ENCODE measurements at regions not wholly inside any gene's neighbourhood (a gene's known extent, or its start where the extent isn't known, plus 50 kb on each side); places are given as distances from the start of the nearest gene placed in this dataset.

DNA sequence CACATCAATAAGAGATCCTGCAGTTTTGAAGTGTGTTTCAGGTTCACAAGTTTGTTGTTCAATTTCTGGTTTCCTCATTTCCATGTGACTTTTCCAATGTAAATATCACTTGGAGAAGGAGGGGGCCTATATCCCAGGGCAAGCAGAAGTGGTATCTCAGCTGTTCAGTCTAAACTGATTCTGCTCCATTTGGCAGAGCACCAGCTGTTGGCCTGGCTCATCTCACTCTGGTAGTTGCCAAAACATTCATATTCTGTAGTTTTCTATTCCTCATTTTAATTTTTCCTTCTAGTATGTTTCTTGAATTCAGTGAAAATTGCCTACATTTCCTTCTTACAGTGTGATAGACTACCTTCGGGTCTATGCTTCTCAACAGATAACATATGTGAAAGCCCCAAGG, 101.8 kb upstream of the TAC1 start:
- no peak for DNase-seq (ENCODE audit: low read depth)

DNA sequence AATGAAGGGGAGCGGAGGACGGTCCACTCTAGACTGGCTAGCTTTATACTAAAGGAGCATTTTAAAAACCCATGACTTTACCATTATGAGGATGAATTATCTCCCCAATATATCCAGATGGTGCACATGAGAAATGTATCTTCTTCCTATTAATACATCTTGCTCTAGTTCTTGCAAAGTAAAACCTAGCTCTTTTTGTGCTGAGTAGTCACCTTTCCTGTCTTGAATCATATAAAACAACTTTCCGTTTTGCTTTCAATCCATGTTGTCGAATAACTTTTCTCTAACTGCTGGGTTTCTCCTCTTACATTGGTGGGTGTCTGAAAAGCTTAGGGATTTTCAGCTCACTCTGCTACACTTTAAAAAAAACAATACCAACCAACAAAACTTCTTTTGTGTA, 96.3 kb upstream of the TAC1 start:
- DNase-seq (ENCODE audit: low read depth): no peak

DNA sequence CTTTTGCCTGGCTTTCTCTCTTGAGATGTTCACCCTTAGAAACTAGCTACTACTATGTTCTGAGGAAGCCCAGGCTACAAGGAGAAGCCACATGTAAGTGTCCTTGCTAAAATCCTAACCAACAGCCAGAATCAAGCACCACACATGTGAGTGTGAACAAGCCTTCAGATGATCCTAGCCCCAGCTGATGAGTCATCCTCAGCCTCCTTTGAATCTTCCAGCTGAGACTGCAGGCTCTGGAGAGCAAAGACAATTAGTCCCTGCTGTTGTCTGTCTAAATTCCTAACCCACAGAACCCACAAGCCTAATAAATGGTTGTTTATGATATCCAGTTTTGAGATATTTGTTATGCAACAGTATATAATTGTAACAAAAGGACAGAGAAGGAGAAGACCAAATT, 92.8 kb upstream of the TAC1 start:
- no peak for DNase-seq (ENCODE audit: low read depth)

DNA sequence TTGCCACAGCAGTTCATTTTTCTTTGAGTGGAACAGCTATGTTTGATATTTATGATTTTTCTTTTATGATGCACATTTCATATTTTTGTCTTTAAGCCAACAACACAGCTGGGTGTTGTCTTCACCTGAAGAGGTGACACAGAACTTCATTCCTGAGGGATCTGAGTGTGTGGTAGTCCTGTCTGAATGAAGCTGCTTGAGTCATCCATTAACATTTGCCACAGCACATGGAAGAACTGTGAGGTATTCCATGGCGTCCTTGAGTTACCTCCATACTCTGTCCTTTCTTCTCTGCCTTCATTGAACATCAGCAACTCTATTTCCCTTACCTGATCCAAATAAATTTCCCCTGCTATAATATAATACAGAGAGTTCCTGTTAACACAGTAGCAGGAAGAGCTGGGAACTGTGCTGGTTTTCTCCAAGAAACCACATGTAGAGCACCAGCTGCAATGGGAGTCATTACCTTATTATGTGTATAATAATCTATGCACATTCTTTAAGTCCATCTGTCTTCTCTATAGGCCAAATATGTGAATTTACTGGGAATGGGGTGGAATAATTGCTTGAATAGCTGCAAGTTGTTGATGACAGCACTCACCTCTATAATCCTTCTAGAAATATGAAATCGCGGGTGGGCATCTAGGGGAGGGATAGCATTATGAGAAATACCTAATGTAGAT, 72.4 kb upstream of the TAC1 start:
- no peak for DNase-seq (ENCODE audit: low read depth)

DNA sequence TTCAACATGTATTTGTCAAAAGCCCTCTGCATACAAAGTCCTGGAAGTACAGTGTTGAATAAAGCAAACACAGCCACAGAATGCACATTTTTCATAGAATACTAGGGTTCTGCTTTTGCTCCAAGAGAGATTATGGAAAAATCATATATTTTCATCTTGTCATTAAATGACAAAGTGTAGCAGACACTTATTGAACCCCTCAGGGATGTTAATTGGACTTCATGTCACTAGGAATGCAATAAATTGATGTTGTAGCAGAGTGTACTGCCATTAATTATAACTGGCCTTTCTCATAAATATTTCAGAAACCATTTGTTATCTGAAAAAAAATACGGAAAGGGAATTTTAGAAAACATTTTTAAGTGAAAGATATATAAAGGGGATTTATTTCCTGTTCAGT, 64.5 kb upstream of the TAC1 start:
- no peak for DNase-seq (ENCODE audit: low read depth)

DNA sequence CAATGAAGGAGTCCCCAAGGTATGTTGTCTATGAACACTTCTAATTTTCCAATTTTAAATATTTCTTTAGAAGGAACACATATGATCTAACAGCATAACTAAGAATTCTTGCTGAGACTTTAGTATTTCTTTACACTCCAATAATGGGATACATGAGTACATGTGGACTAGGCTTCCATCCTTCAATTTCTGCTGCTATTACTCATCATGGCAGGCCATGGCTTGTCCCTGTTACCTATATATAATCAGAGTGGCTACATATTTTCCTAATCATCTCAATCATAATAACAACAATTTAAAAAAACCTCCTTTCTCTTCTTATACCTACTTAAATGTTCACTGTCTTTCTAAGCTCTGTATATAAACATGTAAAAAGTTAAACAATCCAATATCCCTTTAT, 60.3 kb upstream of the TAC1 start:
- no peak for DNase-seq (ENCODE audit: low read depth)

DNA sequence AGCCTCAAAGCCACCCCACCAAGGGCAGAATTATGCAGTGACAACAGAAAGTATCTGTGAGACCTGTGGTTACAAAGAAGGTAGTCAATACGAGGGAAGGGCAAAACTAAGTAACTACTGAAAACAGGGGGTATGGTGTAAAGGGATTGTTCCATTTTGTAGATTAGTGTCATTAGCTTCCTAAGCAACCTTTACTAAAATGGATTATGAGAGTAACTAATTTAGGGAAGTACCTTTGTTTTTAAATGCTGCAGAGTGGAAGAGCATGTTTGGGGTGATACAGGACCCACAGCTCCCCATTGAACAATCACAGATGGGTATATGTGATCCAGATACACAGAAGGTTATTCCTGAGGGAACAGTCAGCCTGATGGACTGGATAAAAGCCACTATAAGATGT, 51.3 kb upstream of the TAC1 start:
- DNase-seq (ENCODE audit: low read depth): no peak

Data from amniotic epithelial cell (primary cell).